SK-N-SH treated with all-trans-retinoic acid at 6 μM for 48 hours (cell line): ENCODE measurements at regions not wholly inside any gene's neighbourhood (a gene's known extent, or its start where the extent isn't known, plus 50 kb on each side); places are given as distances from the start of the nearest gene placed in this dataset.

ENCODE experiments used
- ATAC-seq: fragments of 200-7000 bp; cut with Tn5 transposase; 3 replicates; pipeline ENCODE4 v1.9.1; 2020; ENCODE audit warnings: mild to moderate bottlenecking, moderate library complexity
- ARNTL ChIP-seq: fragments of 450-650 bp; formaldehyde crosslinking; IDR thresholded peaks from 2 replicates; pipeline ENCODE4 v1.5.0; 2020; ENCODE audit warnings: low read depth, mild to moderate bottlenecking, moderate library complexity, borderline replicate concordance
- BACH2 ChIP-seq: fragments of 250-450 bp; sonication (Bioruptor Pico); IDR thresholded peaks from 2 replicates; pipeline ENCODE4 v1.9.0; 2021; ENCODE audit warnings: mild to moderate bottlenecking, borderline replicate concordance
- CREB5 ChIP-seq: fragments of 250-450 bp; sonication (Bioruptor Pico); IDR thresholded peaks from 2 replicates; pipeline ENCODE4 v1.5.1; 2020; ENCODE audit warnings: low read depth, mild to moderate bottlenecking, moderate library complexity
- CSDC2 ChIP-seq: fragments of 250-450 bp; sonication (Bioruptor Pico); IDR thresholded peaks from 2 replicates; pipeline ENCODE4 v1.5.0; 2020; ENCODE audit warnings: mild to moderate bottlenecking, moderate library complexity
- CSRNP3 ChIP-seq: fragments of 250-450 bp; sonication (Bioruptor Pico); IDR thresholded peaks from 2 replicates; pipeline ENCODE4 v1.5.1; 2021; ENCODE audit warnings: mild to moderate bottlenecking, moderate library complexity
- ESRRG ChIP-seq: fragments of 250-450 bp; sonication (Bioruptor Pico); IDR thresholded peaks from 2 replicates; pipeline ENCODE4 v1.6.1; 2021; ENCODE audit warnings: mild to moderate bottlenecking
- GLIS3 ChIP-seq: fragments of 250-450 bp; sonication (Bioruptor Pico); IDR thresholded peaks from 2 replicates; pipeline ENCODE4 v1.5.0; 2020; ENCODE audit warnings: mild to moderate bottlenecking, moderate library complexity
- OSR1 ChIP-seq: fragments of 250-450 bp; sonication (Bioruptor Pico); IDR thresholded peaks from 2 replicates; pipeline ENCODE4 v1.8.0; 2022; ENCODE audit warnings: moderate library complexity, mild to moderate bottlenecking, inconsistent platforms
- PATZ1 ChIP-seq: fragments of 250-450 bp; sonication (Bioruptor Pico); IDR thresholded peaks from 2 replicates; pipeline ENCODE4 v1.8.0; 2020; ENCODE audit warnings: mild to moderate bottlenecking, moderate library complexity, borderline replicate concordance
- POU6F1 ChIP-seq: fragments of 250-450 bp; sonication (Bioruptor Pico); IDR thresholded peaks from 2 replicates; pipeline ENCODE4 v1.8.0; 2021; ENCODE audit warnings: low read depth, mild to moderate bottlenecking, moderate library complexity, borderline replicate concordance
- PPARA ChIP-seq: fragments of 250-450 bp; sonication (Bioruptor Pico); IDR thresholded peaks from 2 replicates; pipeline ENCODE4 v1.5.0; 2020; ENCODE audit warnings: mild to moderate bottlenecking, borderline replicate concordance
- RARB ChIP-seq: fragments of 250-450 bp; sonication (Bioruptor Pico); IDR thresholded peaks from 2 replicates; pipeline ENCODE4 v1.8.0; 2021; ENCODE audit warnings: mild to moderate bottlenecking, moderate library complexity
- TOX ChIP-seq: fragments of 250-450 bp; sonication (Bioruptor Pico); IDR thresholded peaks from 2 replicates; pipeline ENCODE4 v1.8.0; 2021; ENCODE audit warnings: mild to moderate bottlenecking, moderate library complexity, borderline replicate concordance
- TSHZ2 ChIP-seq: fragments of 250-450 bp; sonication (Bioruptor Pico); IDR thresholded peaks from 2 replicates; pipeline ENCODE4 v1.5.0; 2020; ENCODE audit warnings: mild to moderate bottlenecking, moderate library complexity
- ZC3H10 ChIP-seq: fragments of 250-450 bp; sonication (Bioruptor Pico); IDR thresholded peaks from 2 replicates; pipeline ENCODE4 v1.5.1; 2021; ENCODE audit warnings: mild to moderate bottlenecking, moderate library complexity
- ZFP30 ChIP-seq: fragments of 450-650 bp; formaldehyde crosslinking; IDR thresholded peaks from 2 replicates; pipeline ENCODE4 v1.5.0; 2022; ENCODE audit warnings: mild to moderate bottlenecking, moderate library complexity
- ZNF8 ChIP-seq: fragments of 450-650 bp; formaldehyde crosslinking; IDR thresholded peaks from 2 replicates; pipeline ENCODE4 v1.5.0; 2020; ENCODE audit warnings: mild to moderate bottlenecking, moderate library complexity

GRCh38 chr10:71001470-71001869, 113.1 kb upstream of the PCBD1 start:
- ATAC-seq: no peak
- no peak for TF ChIP-seq POU6F1 (CRISPR knock-in tag)
- TF ChIP-seq CSRNP3 (CRISPR knock-in tag): no peak
- no peak for TF ChIP-seq OSR1 (CRISPR knock-in tag)
- TF ChIP-seq CREB5 (CRISPR knock-in tag): no peak
- TF ChIP-seq PPARA (CRISPR knock-in tag): no peak
- no peak for TF ChIP-seq ZC3H10 (CRISPR knock-in tag)
- TF ChIP-seq, all 23 proteins: peak for 0

GRCh38 chr10:71004176-71005075, 116.1 kb upstream of the PCBD1 start:
- TF ChIP-seq ZNF8: no peak
- TF ChIP-seq POU6F1 (CRISPR knock-in tag): no peak
- TF ChIP-seq ZFP30: no peak
- no peak for TF ChIP-seq TOX
- no peak for TF ChIP-seq PATZ1
- no peak for TF ChIP-seq ESRRG (CRISPR knock-in tag)
- TF ChIP-seq GLIS3: no peak
- TF ChIP-seq CSDC2 (CRISPR knock-in tag): no peak
- TF ChIP-seq ZC3H10 (CRISPR knock-in tag): no peak
- TF ChIP-seq OSR1 (CRISPR knock-in tag): no peak
- no peak for TF ChIP-seq TSHZ2 (CRISPR knock-in tag)
- ATAC-seq: no peak

- no peak for ATAC-seq
- TF ChIP-seq RARB: no peak
- TF ChIP-seq TSHZ2 (CRISPR knock-in tag): no peak
- TF ChIP-seq ZC3H10 (CRISPR knock-in tag): no peak
- TF ChIP-seq PATZ1: no peak
- no peak for TF ChIP-seq OSR1 (CRISPR knock-in tag)
- TF ChIP-seq ARNTL (CRISPR knock-in tag): no peak
- TF ChIP-seq BACH2: no peak
These were observed 117.3 kb upstream of the PCBD1 start for GRCh38 chr10:71005337-71006305.
